Superior temporal gyrus (tissue), 1 donor: ENCODE measurements at regions not wholly inside any gene's neighbourhood (a gene's known extent, or its start where the extent isn't known, plus 50 kb on each side); places are given as distances from the start of the nearest gene placed in this dataset.
A peak's percentile ranks its signal among the peaks of the same experiment; 100 is the strongest.
"Not testable (repeated sequence)": the region's sequence is repeated elsewhere in the genome, so short reads cannot be mapped to it uniquely, and the experiment has no call there.

Experiments used
- DNase-seq: peaks from one replicate; pipeline ENCODE4 v3.0.0-alpha.2; 2016; ENCODE audit errors: extremely low spot score

DNA sequence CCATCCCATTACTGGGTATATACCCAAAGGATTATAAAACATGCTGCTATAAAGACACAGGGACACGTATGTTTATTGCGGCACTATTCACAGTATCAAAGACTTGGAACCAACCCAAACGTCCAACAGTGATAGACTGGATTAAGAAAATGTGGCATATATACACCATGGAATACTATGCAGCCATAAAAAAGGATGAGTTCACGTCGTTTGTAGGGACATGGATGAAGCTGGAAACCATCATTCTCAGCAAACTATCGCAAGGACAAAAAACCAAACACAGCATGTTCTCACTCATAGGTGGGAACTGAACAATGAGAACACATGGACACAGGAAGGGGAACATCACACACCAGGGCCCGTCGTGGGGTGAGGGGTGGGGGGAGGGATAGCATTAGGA is 106.1 kb downstream of the CHD1L start:
- not testable (repeated sequence) for DNase-seq

DNA sequence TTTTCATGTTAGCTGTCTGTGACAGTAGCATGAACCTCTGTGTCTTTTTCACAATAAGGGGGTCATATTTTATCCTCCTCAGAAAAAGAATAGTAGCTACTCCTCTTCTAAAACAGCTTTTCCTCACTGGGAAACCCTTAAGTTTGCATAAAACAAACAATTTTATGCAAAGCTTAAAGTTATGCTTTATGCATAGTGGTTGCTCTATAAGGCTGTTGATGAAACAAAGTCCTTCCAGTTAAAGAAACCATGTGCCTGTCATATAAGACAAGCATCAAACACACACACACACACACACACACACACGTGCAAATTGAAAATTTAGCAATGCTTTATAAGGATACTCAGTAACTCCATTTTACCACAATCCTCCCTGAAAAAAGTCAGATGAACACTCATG is 107.0 kb downstream of the CHD1L start:
- DNase-seq = no peak

DNA sequence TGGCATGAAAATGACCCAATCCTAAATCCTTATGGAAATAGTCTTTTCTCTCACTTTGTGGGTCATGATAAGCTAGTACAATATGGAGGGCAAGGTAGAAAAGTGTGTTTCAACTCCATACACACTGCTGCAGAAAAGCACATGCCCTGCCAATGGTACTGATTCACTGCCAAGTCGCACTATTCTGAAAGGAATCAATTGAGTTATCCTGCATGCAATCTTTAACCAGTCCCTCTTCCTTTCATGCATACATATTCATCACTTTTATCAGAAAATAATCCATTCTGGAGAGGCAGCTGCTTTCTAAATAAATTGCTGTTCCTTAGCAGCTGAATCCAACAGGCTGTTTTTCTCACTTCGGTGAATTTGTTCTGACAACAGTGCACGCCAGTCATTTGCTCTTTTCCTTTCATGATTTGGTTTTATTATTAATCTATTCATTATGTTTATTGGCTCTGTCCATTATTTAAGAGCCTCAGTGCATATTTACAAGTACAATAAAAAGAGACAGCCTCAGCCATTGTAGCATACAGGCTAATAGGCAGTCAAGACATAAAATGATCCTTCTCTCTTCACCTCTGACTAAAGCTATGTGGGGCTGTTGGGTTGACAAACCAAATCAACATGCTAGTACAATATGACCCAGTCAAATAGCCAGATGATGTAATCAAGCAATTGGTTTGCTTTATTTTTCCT is 108.8 kb downstream of the CHD1L start:
- DNase-seq = no peak

DNA sequence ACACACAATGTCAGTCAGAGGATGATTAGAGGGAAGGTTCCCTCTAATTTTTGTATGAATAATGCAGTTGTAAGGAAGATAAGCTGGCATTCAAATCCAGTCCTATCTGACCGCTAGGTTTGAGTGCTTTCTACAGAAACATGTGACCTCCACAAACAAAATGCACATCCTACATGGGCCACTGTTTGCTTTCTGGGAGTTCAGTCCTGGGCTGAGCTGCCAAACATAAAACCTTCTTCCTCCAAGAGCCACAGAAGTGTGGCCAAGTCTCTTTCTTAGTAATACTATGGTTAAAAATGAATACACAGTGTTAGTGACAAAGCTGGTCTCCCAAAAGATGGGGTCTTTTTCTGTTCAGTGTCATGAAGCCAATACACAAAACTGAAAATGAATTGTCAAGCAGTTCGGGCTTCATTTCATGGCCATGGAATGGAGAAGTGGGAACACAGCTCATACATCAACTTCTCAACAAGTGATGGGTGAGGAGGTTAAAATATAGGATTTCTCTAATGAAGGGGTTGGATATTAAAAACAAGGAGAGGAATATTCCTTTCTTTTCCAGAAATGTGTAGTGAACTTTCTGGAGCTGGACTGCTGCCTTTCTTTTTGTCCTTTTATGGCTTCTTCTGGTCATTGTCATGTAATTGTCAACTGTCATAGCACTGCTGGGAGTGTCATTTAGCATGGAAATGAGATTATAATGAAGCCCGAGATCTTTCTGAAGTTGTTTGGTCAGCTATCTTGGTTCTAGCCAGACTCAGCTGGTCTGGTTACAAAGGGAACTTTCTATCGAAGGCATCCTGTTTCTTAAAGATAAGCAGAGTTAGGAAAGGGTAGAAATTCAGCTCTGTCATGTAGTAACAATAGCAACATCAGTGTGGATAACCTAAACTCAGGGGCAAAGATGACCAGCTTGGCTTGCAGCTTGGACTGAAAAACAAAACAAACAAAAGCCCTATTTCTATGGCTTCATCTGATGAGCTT is 135.1 kb downstream of the CHD1L start:
- DNase-seq = no peak

DNA sequence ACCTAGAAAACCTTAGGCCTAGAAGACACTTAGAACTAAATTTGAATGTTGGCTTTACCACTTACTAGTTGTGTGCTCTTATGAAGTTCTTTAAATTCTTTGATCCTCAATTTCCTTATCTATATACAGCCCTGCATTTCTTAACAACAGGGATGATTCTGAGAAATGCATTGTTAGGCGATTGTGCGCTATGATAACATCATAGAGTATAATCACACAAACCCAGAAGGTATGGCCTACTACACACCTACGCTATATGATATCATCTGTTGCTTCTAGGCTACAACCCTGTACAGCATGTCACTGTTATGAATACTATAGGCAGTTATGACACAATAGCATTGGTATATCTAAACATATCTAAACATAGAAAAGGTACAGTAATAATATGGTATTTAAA is 137.4 kb downstream of the CHD1L start:
- no peak for DNase-seq

DNA sequence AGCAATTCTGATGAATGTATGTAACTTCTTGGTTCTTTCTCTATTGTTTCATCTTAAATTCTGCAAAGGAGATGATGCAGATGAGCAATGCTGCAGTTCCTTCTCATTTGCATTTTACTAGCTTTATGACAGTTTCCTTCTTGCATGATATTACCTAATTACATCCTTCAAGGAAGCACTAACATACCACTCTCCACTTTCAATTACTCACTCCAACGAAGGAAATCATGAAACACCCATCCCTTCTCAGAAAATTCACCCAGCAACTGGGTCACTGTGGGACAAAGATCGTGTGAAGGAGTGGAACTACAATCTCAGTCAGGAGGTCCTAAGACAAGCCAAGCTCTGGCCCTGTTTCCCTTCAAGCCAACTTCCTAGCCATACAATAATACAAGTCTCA is 142.3 kb downstream of the CHD1L start:
- DNase-seq = no peak

DNA sequence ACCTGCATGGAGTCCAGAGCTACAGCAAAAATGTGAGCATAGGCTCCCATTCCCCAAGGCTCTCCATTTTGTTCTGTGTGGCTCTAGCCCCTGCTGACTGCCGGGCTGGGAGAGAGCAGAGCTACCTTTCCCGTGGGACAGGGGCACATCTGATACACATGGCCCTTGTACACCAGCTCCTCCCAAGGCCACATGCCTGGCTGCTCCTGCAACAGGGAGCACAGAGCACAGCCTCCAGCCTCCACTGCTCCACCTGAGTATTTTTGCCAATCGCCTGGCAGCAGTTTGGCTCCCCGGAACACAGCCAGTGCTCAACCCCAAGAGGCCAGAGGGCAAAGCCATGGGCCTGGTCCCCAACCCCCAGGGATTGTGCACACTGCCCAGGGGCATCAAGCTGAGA is 146.5 kb downstream of the CHD1L start:
- DNase-seq = no peak

DNA sequence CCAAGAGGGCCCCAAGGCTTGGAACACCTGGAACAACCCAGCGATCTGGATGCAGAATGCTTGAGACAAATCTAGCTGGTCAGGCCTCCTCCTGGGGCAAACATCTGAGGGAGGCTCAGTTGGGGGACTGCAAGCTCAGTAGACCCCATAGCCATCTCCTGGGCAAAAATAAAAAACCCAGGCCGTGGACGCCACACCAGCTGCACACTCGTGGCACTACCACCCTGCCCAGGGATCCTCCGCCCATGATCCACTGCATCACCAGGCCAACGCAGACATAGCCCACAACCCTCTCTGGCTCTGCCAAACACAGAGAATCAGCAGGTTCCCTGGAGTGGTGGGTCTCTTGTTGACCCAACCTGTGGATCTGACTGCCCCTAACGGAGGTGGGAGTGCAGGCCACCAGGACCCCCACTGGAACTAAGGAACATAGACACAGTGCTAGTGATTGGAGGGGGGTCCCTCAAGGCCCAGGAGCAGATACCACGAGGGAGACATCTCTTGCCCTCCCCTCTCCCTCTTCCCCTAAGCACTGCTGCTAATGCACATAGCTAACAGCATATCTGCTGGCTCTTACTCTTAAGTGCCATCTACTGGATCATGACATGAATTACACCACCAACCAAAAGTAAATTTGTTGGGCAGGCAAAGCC is 147.2 kb downstream of the CHD1L start:
- DNase-seq = peak; percentile 73

DNA sequence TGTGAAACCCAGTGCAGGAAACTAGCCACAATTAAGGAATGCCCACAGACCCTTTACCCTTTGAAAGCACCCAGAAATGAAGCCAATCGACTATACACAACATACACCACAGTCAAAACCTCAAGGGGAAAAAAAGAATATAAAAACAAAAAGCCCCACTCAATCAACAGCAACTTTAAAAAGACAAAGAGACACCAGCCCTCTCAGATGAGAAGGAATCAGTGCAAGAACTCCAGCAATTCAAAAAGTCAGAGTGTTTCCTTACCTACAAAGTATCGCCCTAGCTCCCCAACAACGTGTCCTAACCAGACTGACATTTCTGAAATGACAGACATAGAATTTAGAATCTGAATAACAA is 147.7 kb downstream of the CHD1L start:
- no peak for DNase-seq

DNA sequence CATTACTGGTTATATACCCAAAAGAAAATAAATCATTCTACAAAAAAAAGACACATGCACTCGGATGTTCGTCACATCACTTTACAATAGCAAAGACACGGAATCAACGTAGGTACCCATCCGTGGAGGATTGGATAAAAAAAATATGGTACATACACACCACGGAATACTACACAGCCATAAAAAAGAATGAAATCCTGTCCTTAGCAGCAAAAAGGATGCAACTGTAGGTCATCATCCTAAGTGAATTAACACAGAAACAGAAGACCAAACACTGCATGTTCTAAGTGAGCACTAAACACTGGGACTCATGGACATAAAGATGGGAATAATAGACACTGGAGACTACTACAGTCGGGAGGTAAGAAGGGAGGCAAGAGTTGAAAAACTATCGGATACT is 148.6 kb downstream of the CHD1L start:
- DNase-seq = no peak

DNA sequence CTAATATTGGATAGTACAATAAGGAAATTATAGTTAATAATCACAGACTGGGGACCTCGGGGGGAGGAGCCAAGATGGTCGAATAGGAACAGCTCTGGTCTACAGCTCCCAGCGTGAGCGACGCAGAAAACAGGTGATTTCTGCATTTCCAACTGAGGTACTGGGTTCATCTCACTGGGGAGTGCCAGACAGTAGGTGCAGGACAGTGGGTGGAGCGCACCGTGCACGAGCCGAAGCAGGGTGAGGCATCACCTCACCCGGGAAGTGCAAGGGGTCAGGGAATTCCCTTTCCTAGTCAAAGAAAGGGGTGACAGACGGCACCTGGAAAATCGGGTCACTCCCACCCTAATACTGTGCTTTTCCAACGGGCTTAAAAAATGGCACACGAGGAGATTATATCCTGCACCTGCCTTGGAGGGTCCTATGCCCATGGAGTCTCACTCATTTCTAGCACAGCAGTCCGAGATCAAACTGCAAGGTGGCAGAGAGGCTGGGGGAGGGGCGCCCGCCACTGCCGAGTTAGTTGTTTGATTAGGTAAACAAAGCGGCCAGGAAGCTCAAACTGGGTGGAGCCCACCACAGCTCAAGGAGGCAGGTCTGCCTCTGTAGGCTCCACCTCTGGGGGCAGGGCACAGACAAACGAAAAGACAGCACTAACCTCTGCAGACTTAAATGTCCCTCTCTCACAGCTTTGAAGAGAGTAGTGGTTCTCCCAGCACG is 138.8 kb upstream of the BCL9 start:
- not testable (repeated sequence) for DNase-seq

DNA sequence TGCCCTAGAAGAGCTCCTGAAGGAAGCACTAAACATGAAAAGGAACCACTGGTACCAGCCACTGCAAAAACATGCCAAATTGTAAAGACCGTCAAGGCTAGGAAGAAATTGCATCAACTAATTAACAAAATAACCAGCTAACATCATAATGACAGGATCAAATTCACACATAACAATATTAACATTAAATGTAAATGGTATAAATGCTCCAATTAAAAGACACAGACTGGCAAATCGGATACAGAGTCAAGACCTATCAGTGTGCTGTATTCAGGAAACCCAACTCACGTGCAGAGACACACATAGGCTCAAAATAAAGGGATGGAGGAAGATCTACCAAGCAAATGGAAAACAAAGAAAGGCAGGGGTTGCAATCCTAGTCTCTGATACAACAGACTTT is 137.0 kb upstream of the BCL9 start:
- DNase-seq = not testable (repeated sequence)

DNA sequence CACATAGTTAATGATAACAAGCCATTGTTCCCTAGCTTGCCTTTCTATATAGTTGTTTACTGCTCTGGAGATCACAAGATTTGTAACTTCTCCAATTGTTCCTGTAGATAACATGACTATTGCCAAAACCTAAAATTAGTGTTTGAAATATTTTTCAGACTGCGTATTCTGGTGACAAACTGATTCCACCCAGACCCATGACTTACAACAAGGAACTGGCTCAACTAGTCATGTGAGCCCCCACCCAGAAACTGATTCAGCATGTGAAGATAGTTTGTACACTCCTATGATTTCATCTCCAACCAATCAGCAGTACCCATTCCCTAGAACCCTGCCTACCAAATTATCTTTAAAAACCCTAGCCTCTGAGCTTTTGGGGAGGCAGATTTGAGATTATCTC is 131.4 kb upstream of the BCL9 start:
- no peak for DNase-seq

DNA sequence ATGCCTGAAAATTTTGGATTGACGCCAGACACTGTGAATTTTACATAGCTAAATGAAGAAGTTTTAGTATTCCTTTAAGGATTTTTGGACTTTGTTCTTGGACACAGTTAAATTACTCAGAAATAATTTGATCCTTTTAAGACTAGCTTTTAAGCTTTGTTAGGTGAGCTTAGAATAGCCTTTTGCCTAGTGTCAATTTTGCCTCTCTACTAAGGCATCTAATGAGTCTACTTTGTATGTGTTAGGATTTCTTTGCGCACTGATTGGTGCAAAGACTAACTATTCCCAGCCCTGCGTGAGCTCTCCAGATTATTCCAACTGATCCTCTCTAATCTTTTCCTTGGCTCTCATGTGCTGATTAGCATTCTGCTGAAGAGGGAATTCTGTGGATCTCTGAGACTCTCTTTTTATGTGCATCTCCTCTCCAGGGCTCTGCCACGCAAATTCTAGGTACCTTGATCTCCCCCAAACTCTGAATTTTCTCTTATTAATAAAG is 128.1 kb upstream of the BCL9 start:
- DNase-seq = no peak

DNA sequence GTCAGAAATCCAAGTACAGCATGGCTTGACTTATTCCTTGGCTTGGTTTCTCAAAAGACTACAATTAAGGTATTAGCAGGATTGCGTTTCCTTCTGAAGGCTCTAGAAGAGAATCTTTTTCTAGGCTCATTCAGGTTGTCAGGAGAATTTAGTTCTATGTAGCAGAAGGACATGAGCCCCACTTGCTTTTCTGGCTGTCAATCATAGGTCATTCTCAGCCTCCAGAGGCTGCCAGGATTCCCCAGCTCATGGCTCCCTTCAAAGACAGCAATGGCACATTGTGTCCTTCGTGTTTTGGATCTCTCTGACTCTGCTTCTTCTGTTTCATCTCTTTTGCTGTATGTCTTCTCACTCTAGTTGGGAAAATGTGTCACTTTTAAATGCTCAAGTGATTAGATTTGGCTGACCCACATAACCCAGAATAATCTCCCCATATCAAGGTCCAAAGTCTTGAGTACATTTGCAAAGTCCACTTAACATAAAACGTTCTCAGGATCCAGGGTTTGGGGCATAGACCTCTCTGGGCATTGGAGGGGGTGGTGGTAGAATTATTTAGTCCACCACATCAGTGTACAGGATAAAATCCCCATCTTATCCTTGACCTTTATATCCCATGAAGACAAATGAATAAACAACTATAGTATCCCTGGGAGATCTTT is 126.7 kb upstream of the BCL9 start:
- no peak for DNase-seq

DNA sequence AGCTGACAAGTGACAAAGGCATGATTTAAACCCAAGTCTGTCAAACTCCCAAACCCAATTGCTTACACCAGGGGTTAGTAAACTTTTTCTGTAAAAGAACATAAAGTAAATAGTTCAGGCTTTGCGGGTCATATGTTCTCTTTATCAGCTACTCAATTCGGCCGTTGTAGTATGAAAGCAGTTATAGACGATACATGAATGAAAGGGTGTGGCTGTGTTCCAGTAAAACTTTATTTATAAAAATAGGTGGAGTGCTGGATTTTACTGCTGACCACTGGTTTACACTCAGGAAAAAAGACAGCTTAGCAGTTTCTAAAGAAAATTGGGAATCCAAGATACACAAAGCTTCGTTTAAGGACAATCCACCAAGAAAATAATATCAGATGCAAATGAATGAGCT is 124.3 kb upstream of the BCL9 start:
- DNase-seq = no peak

DNA sequence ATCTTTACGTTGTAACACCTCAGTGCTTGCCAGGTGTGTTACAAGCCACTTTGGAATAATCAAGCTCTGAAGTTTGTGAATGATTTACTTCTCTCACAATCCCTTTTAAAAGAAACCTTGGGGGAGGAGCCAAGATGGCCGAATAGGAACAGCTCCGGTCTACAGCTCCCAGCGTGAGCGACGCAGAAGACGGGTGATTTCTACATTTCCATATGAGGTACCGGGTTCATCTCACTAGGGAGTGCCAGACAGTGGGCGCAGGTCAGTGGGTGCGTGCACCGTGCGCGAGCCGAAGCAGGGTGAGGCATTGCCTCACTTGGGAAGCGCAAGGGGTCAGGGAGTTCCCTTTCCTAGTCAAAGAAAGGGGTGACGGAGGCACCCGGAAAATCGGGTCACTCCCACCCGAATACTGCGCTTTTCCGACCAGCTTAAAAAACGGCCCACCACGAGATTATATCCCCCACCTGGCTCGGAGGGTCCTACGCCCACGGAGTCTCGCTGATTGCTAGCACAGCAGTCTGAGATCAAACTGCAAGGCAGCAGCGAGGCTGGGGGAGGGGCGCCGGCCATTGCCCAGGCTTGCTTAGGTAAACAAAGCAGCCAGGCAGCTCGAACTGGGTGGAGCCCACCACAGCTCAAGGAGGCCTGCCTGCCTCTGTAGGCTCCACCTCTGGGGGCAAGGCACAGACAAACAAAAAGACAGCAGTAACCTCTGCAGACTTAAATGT is 118.0 kb upstream of the BCL9 start:
- DNase-seq = not testable (repeated sequence)

DNA sequence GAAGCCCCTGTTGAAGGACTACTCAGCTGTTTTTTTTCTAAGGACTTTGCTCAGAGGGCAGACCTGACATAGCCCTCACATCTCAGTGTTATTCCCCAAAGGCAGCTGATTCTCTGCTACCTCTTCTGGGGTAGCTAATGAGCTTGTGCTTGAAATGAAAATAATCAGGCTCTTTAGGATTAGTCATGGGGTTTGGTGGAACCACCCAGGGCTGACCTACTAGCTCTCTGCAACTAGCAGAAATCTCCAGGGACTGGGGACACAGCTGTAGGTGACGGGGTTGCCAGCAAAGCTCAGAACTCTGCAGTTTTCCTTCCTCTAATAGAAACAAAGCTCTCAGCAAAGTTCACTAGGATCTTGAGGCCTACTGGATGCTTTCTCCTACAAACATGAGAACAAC is 106.4 kb upstream of the BCL9 start:
- DNase-seq = no peak

DNA sequence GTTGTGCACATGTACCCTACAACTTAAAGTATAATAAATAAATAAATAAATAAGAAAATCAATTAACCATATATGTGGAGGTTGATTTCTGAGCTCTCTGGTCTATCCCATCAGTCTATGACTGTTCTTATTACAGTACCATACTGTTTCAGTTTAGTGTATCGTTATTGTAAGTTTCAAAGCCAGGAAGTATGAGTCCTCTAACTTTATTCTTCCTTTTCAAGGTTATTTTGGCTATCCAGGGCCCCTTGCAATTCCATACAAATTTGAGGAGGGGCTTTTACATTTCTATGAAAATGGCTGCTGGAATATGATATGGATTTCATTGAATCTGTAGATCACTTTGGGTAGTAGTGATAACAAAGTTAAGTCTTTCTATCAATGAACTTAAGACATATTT is 96.9 kb upstream of the BCL9 start:
- no peak for DNase-seq

DNA sequence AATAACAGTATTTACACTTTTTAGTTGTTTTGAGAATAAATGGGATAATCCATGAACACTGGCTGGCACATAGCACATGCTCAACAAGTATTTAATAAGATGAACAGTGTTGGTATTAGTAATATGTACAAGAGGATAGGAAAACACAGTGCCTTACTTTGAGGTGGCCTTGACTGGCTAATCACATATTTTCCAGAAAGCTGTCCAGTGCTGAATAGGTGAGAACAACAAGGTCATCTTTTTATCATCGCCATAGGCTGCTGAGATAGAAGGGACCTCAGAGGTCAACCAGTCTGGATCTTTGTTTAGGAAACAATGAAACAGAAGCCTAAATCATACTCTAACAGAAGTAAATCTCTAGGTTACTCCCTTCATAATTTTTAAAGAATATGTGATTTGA is 89.7 kb upstream of the BCL9 start:
- DNase-seq = no peak

DNA sequence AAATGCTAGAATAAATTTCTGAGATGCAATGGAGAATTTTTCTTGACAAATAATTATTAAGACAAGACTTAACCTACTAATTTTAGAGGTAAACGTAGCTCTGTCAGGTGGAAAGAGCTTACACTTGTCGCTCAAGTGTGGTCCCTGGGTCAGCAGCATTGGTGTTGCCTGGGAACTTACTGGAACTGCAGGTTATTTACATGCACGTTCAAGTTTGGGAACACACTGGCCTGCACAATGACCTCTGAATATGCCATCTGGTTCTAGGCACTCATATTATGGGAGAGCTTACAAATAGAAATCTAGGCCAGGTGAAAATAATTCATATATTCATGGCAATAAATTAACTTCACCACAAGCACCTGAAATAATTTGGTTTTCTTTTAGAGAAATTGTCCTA is 88.5 kb upstream of the BCL9 start:
- DNase-seq = no peak
